Peyer's patch (tissue), 4 donors: ENCODE measurements at regions not wholly inside any gene's neighbourhood (a gene's known extent, or its start where the extent isn't known, plus 50 kb on each side); places are given as distances from the start of the nearest gene placed in this dataset.

Experiments used
- CTCF ChIP-seq, 6 experiments: fragments of 450-650 bp in 4 of 6; fragments of 200-600 bp in 2 of 6; sonication (generic) in 1 of 6; IDR thresholded peaks; one replicate each; pipeline ENCODE4 v1.5.1; 2017 to 2019; ENCODE audit warnings: antibody characterized with exemption in 6 of 6, mild to moderate bottlenecking in 3 of 6, moderate library complexity in 1 of 6
- POLR2A ChIP-seq, 2 donors: fragments of 450-650 bp; IDR thresholded peaks; one replicate each; pipeline ENCODE4 v1.5.1; 2017; ENCODE audit warnings: antibody characterized with exemption in 2 of 2, mild to moderate bottlenecking in 2 of 2, moderate library complexity in 2 of 2

- TF ChIP-seq CTCF (IDR thresholded peaks at IDR 0.05) = no peak
- no peak for TF ChIP-seq POLR2A (IDR thresholded peaks at IDR 0.05)
Observed at GRCh38 chr1:208509072-208509471, 264.9 kb upstream of the PLXNA2 start.
